Erythroblast (primary cell): ENCODE measurements at regions not wholly inside any gene's neighbourhood (a gene's known extent, or its start where the extent isn't known, plus 50 kb on each side); places are given as distances from the start of the nearest gene placed in this dataset.
"Not testable (repeated sequence)": the region's sequence is repeated elsewhere in the genome, so short reads cannot be mapped to it uniquely, and the experiment has no call there.

Experiments used
- DNase-seq, 2 experiments: peaks; one replicate each; lab custom pipeline; 2025; lab: John Stamatoyannopoulos, UW
- GATA1 ChIP-seq: IDR thresholded peaks from 2 replicates; pipeline ENCODE4 v1.6.1; 2011; ENCODE audit warnings: low read depth, mild to moderate bottlenecking, control low read depth, low read length, moderate library complexity
- POLR2A ChIP-seq: IDR thresholded peaks from 2 replicates; pipeline ENCODE4 v1.6.1; 2011; ENCODE audit warnings: mild to moderate bottlenecking, low read length

DNA sequence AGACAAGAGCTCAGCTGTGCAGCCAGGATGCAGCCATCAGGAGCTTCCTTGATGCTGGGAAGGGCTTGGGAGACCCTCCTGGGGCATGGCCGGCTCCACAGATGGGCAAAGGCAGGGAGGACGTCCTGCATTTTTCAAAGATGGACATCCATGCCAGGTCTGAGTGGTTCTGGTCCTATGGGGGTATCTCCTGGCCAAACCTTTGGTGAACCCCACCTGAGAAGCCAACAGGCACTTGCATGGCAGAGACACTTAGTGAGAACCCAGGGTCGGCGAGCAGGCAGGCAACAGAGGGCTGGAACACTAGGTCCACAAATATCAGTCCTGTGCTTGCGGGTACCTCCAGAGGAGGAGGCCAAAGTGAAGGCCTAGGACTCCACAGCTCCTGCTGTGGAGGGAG, 70.0 kb downstream of the KCTD15 start:
- no peak for DNase-seq
- no peak for TF ChIP-seq GATA1
- TF ChIP-seq POLR2A: no peak

DNA sequence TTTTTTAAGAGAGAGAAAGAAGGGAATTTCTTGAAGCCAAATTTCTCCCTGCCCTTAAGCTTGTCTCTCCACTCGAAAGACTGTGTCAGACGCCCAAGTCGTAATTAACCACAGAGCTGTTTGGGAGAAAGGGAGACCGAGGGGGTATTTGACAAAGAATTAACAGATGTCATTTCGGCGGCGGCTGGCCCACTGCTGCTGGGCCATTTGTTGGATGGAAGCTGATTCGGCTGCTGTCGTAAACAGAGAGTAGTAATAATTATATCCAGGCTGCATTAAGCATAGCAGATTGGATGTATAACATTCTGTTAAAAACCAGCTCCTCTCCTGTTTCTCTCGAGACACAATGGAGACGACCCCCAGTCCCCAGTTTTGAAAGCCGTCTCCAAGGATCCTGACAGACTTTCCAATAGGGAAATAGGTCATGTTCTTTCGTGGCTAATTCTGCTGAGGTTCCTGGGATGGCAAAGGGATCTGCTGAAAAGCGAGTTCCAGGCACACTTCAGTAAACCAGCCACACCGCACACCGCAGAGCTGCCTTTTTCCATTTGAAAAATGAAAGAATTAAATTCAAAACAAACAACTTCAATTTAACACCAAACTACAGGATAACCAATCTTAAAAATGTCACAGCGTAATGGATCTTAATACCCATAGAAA, 71.5 kb downstream of the KCTD15 start:
- no peak for DNase-seq
- TF ChIP-seq GATA1 (no peak), POLR2A (no peak)

- no peak for DNase-seq
Measured at GRCh38 chr19:33868788-33869412, 72.2 kb downstream of the KCTD15 start.

DNA sequence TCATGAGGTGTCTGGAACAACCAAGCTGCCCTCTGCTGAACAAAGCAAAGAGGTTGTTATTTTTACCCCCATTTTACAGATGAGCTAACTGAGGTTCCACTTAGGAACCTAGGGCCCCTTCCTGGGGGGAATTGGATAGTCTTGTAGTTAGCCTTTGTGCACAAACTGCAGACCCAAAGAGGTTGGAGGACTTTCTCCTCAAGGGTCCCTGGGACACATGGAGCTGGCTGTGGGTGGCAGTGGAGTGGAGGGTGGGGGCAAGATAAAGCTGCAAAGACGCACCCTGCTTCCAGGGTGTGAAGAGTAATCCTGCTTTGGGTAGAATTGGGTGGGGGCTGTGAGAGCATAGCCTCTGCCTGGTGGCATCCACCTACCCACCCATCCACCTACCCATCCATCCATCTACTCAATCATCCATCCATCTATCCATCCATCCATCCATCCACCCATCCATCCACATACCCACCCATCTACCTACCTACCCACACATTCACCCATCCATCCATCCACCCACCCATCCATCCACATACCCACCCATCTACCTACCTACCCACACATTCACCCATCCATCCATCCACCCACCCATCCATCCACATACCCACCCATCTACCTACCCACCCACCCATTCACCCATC, 73.7 kb downstream of the KCTD15 start:
- not testable (repeated sequence) for DNase-seq

More at GRCh38 chr19:33868788-33869412, 72.2 kb downstream of the KCTD15 start:
- TF ChIP-seq GATA1: no peak
- TF ChIP-seq POLR2A: no peak

GRCh38 chr19:33871605-33872004, 74.9 kb downstream of the KCTD15 start:
- no peak for DNase-seq
- TF ChIP-seq GATA1 (no peak), POLR2A (no peak)

DNA sequence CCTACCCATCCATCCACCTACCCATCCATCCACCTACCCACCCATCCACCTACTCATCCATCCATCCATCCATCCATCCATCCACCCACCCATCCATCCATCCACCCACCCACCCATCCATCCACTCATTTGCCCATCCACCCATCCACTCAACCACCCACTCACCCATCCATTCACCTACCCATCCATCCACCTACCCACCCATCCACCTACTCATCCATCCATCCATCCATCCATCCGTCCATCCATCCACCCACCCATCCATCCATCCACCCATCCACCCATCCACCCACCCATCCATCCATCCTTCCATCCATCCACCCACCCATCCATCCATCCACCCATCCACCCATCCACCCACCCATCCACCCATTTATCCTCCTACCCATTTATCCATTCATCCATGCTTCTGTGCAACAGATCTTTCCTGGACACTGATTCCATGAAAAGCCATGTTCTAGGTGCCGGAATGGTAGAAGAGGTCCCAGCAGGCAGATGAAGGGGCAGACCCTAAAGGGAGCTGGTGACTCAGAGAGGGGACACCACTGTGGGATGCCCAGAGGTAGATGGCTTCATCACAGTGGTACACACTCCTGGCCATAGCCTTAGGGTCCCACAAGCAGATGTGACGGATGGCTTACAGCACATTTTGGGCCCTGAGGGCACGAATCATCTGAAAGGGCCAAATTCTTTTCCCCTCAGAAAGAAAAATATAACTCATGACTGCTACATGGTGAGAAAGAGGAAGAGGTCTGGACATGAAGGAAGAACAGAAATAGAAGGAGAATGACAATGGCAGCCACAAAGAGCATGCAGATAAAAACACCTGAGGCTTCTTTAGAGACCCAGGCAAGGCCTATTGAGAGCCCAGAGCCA, 76.0 kb downstream of the KCTD15 start:
- DNase-seq: no peak
- TF ChIP-seq GATA1 (no peak), POLR2A (no peak)

DNA sequence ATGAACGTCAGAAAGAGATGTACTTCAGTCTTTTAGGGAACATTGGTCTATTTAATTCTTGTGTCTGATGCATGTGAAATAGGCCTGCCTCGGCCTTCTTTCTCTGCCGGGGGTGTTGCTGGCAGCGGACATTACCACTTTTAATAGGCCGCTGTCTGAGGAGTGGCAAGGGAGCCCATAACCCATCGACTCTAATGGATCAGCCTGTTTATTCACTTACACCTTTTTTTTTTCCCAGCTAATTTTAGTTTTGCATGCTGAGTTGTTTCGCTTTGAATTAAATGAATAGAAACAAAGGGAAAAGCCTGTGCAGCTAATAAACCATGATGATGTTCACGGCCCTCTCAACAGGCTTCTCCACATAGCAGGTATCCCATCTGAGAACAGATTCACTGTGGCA, 78.4 kb downstream of the KCTD15 start:
- DNase-seq: no peak
- TF ChIP-seq POLR2A (no peak), GATA1 (no peak)

GRCh38 chr19:33876192-33876591, 79.5 kb downstream of the KCTD15 start:
- no peak for DNase-seq
- TF ChIP-seq GATA1 (no peak), POLR2A (no peak)

GRCh38 chr19:33878030-33878544, 81.4 kb downstream of the KCTD15 start:
- TF ChIP-seq GATA1: no peak
- no peak for TF ChIP-seq POLR2A
- no peak for DNase-seq

- DNase-seq: no peak
Measured at GRCh38 chr19:33878910-33879810, 82.5 kb downstream of the KCTD15 start.

GRCh38 chr19:33879818-33880575, 83.3 kb downstream of the KCTD15 start:
- no peak for DNase-seq
- TF ChIP-seq POLR2A (no peak), GATA1 (no peak)

More at GRCh38 chr19:33878910-33879810, 82.5 kb downstream of the KCTD15 start:
- TF ChIP-seq POLR2A (no peak), GATA1 (no peak)
